ENCODE measurements at regions not wholly inside any gene's neighbourhood (a gene's known extent, or its start where the extent isn't known, plus 50 kb on each side); places are given as distances from the start of the nearest gene placed in this dataset.

GRCh38 chr6:144460327-144461095, 175.4 kb downstream of the UTRN start:
- 89% methylated on average over 5 of the region's 5 CpGs for WGBS

GRCh38 chr6:144462058-144462457, 176.9 kb downstream of the UTRN start:
- Histone ChIP-seq H3K27ac (ENCODE audit: low read depth in 1 of 2, low read length in 2 of 2) (no peak overlapping the region), H3K9me3 (ENCODE audit: control insufficient read depth in 4 of 4, low read length in 3 of 4) (no peaks in the 10 kb centered on the region), H3K9ac (ENCODE audit: low read depth in 1 of 2, low read length in 2 of 2) (no peak overlapping the region), H3K27me3 (ENCODE audit: control insufficient read depth in 4 of 4, insufficient read depth in 4 of 4, low read length in 3 of 4) (no peaks in the 10 kb centered on the region), H3K4me3 (ENCODE audit: low read depth in 1 of 3, low read length in 3 of 3) (no peak overlapping the region), H3K4me1 (ENCODE audit: control insufficient read depth in 4 of 4, insufficient read depth in 4 of 4, low read length in 3 of 4) (no peaks in the 10 kb centered on the region), H3K36me3 (ENCODE audit: control insufficient read depth in 4 of 4, insufficient read depth in 3 of 4, low read depth in 1 of 4, low read length in 3 of 4) (peaks cover 0 to 44% (median 21%) of the 10 kb centered on the region in 4 donors)
- WGBS: over 99% methylated on average over 3 of the region's 3 CpGs
- no peak for DNase-seq (ENCODE audit: low spot score)
- TF ChIP-seq JUND (IDR thresholded peaks at IDR 0.05) (no peak), FOXA1 (IDR thresholded peaks at IDR 0.05) (no peak), TAF1 (conservative IDR thresholded peaks at IDR 0.05) (no peak), GABPA (IDR thresholded peaks at IDR 0.05 in 1 of 2, conservative IDR thresholded peaks at IDR 0.05 in 1 of 2) (no peak), EGR1 (IDR thresholded peaks at IDR 0.05; ENCODE audit: low read depth in 2 of 2) (no peak), ATF3 (IDR thresholded peaks at IDR 0.05) (no peak), CTCF (IDR thresholded peaks at IDR 0.05; ENCODE audit: low read depth, low read length, missing input control) (no peak), NR2F2 (IDR thresholded peaks at IDR 0.05) (no peak), MAX (IDR thresholded peaks at IDR 0.05) (no peak), SP1 (IDR thresholded peaks at IDR 0.05) (no peak), RAD21 (IDR thresholded peaks at IDR 0.05) (no peak), FOXA2 (IDR thresholded peaks at IDR 0.05) (no peak)

More at GRCh38 chr6:144460327-144461095, 175.4 kb downstream of the UTRN start:
- no peak for DNase-seq (ENCODE audit: low spot score)
- no peak overlapping the region for H3K27ac ChIP-seq (ENCODE audit: low read depth in 1 of 2, low read length in 2 of 2)
- no peaks in the 10 kb centered on the region for H3K27me3 ChIP-seq (ENCODE audit: control insufficient read depth in 4 of 4, insufficient read depth in 4 of 4, low read length in 3 of 4)
- H3K9ac ChIP-seq (ENCODE audit: low read depth in 1 of 2, low read length in 2 of 2): no peak overlapping the region
- H3K4me3 ChIP-seq (ENCODE audit: low read depth in 1 of 3, low read length in 3 of 3): no peak overlapping the region
- H3K9me3 ChIP-seq (ENCODE audit: control insufficient read depth in 4 of 4, low read length in 3 of 4): no peaks in the 10 kb centered on the region
- peaks cover 0 to 42% (median 24%) of the 10 kb centered on the region in 4 donors for H3K36me3 ChIP-seq (ENCODE audit: control insufficient read depth in 4 of 4, insufficient read depth in 3 of 4, low read depth in 1 of 4, low read length in 3 of 4)
- TF ChIP-seq TAF1 (conservative IDR thresholded peaks at IDR 0.05) (no peak), HNF4G (IDR thresholded peaks at IDR 0.05) (no peak), ATF3 (IDR thresholded peaks at IDR 0.05) (no peak), YY1 (IDR thresholded peaks at IDR 0.05) (no peak), EGR1 (IDR thresholded peaks at IDR 0.05; ENCODE audit: low read depth in 2 of 2) (no peak), NR2F2 (IDR thresholded peaks at IDR 0.05) (no peak), ZBTB33 (IDR thresholded peaks at IDR 0.05) (no peak), RAD21 (IDR thresholded peaks at IDR 0.05) (no peak), FOXA2 (IDR thresholded peaks at IDR 0.05) (no peak), HNF4A (conservative IDR thresholded peaks at IDR 0.05) (no peak), SP1 (IDR thresholded peaks at IDR 0.05) (no peak), MAX (IDR thresholded peaks at IDR 0.05) (no peak), CTCF (IDR thresholded peaks at IDR 0.05; ENCODE audit: low read depth, low read length, missing input control) (no peak), FOXA1 (IDR thresholded peaks at IDR 0.05) (no peak), JUND (IDR thresholded peaks at IDR 0.05) (no peak), RXRA (IDR thresholded peaks at IDR 0.05) (no peak)
- H3K4me1 ChIP-seq (ENCODE audit: control insufficient read depth in 4 of 4, insufficient read depth in 4 of 4, low read length in 3 of 4): no peaks in the 10 kb centered on the region

Measured in liver (tissue), 8 donors.